ENCODE measurements at regions not wholly inside any gene's neighbourhood (a gene's known extent, or its start where the extent isn't known, plus 50 kb on each side); places are given as distances from the start of the nearest gene placed in this dataset.
"Not testable (repeated sequence)": the region's sequence is repeated elsewhere in the genome, so short reads cannot be mapped to it uniquely, and the experiment has no call there.

GRCh38 chr7:7011751-7012150, 170.6 kb upstream of the C1GALT1 start:
- H3K27ac Mint-ChIP-seq (ENCODE audit: unreplicated experiment); BruUV-seq (replicated peaks); intact Hi-C loops (cut with micrococcal nuclease; ENCODE audit: unreplicated experiment); DNase-seq; CTCF ChIA-PET; H3K4me1 Mint-ChIP-seq (ENCODE audit: low read depth, unreplicated experiment); H3K9me3 Mint-ChIP-seq (ENCODE audit: low read depth, unreplicated experiment); H3K36me3 Mint-ChIP-seq (ENCODE audit: insufficient read depth, unreplicated experiment); H3K4me3 Mint-ChIP-seq (ENCODE audit: low read depth, unreplicated experiment): not testable (repeated sequence)
- peaks cover 31% of the 10 kb centered on the region for H3K27me3 Mint-ChIP-seq (ENCODE audit: unreplicated experiment)

DNA sequence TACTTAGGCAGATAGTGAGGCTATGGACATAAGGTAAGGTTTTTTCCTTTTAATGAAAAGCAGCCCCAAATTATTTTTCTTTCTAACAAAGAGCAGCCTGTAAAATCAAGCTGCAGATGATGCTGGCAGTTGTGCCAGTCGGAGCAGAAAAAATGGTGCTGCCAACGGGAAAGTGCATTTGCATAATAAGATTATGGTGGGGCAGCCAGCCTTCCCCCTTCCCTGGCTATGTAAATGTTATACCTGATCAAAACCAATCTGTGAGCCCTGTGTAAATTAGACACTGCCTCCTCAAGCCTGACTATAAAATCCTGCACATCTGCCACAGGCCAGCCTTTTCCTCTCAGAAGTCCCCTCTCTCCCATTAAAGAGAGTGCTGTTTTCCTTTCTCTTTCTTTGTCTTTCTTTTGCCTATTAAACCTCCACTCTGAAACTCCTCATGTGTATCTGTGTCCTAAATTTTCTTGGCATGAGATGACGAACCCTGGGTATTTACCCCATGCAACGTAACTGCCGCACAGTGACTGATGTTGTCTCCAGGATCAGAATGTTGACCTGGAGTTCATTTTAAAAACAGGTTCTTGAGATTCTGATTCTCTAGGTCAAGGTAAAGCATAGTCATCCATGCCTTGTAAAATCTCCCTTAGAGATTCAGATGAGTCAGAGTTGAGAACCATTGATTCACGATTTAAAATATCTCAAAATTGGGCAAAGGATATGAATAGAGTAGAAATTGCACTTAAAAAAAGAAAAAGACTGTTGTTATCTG, 167.3 kb upstream of the C1GALT1 start:
- H3K27me3 Mint-ChIP-seq (ENCODE audit: unreplicated experiment), result peaks cover 31% of the 10 kb centered on the region
- peaks cover 4% of the 10 kb centered on the region for H3K9me3 Mint-ChIP-seq (ENCODE audit: low read depth, unreplicated experiment)
- H3K4me3 Mint-ChIP-seq (ENCODE audit: low read depth, unreplicated experiment), result no peak overlapping the region
- DNase-seq, result no peak
- intact Hi-C loops (cut with micrococcal nuclease; ENCODE audit: unreplicated experiment), result no loop called here
- no peaks in the 10 kb centered on the region for H3K36me3 Mint-ChIP-seq (ENCODE audit: insufficient read depth, unreplicated experiment)
- no peaks in the 10 kb centered on the region for H3K4me1 Mint-ChIP-seq (ENCODE audit: low read depth, unreplicated experiment)
- no TSS peak for BruUV-seq (replicated peaks)
- CTCF ChIA-PET, result no interaction called here
- no peak for TF ChIP-seq CTCF (IDR thresholded peaks at IDR 0.05; ENCODE audit: unreplicated experiment)
- H3K27ac Mint-ChIP-seq (ENCODE audit: unreplicated experiment), result no peak overlapping the region

DNA sequence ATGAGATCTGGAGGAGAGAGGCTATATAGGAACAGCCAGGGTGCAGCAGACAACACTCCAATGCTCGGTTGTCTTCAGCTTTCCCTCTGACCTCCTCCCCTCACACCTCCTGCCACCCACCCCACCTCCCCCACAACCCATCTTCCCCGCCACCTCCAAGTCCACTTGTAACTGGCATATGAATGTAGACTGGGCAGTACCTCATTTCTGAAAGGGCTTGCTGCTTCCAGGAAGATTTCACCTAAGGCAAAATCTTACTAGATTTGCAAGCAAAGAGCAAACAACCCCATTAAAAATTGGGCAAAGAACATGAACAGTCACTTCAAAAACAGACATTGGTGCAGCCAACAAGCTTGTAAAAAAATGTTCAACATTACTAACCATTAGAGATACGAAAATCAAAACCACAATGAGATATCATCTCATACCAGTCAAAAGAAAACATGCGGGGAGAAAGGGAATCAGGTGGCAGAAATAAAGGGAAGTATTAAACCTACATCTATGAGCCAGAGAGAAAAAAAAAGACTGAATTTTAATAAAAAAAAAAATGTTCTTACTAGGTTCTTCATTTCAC, 164.6 kb upstream of the C1GALT1 start:
- CTCF ChIA-PET, result interaction anchor here (0.6 to 1.1 kb wide), 2 partner anchors 39 to 85 kb away, joined by 3 to 5 read pairs; no protein-coding TSS in a partner anchor
- intact Hi-C loops (cut with micrococcal nuclease; ENCODE audit: unreplicated experiment), result no loop called here

DNA sequence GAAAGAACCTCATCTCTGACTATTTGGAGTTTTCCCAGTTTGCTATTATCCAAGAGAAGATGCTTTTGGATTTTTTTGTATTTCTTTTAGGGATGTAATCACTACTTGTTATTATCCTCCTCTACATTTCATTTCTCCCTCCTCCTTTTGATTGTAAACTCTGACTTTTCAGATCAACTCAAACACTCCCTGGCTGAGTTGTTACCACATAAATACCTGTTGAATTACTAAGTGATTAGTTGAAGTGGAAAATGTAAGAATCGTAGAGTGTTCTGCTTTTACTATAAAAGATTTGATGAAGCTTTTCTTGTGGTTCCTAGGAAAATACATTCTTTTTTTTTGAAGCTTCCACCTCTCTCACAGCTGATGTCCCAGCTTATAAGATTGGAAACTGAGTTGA, 164.1 kb upstream of the C1GALT1 start:
- intact Hi-C loops (cut with micrococcal nuclease; ENCODE audit: unreplicated experiment), result no loop called here
- no peaks in the 10 kb centered on the region for H3K4me1 Mint-ChIP-seq (ENCODE audit: low read depth, unreplicated experiment)
- H3K9me3 Mint-ChIP-seq (ENCODE audit: low read depth, unreplicated experiment), result no peaks in the 10 kb centered on the region
- DNase-seq, result no peak
- H3K27ac Mint-ChIP-seq (ENCODE audit: unreplicated experiment), result no peak overlapping the region
- no peak overlapping the region for H3K4me3 Mint-ChIP-seq (ENCODE audit: low read depth, unreplicated experiment)
- no peak for TF ChIP-seq CTCF (IDR thresholded peaks at IDR 0.05; ENCODE audit: unreplicated experiment)
- no peaks in the 10 kb centered on the region for H3K36me3 Mint-ChIP-seq (ENCODE audit: insufficient read depth, unreplicated experiment)
- peaks cover 17% of the 10 kb centered on the region for H3K27me3 Mint-ChIP-seq (ENCODE audit: unreplicated experiment)
- BruUV-seq (replicated peaks), result no TSS peak
- CTCF ChIA-PET, result interaction anchor here (0.6 to 1.1 kb wide), 2 partner anchors 39 to 85 kb away, joined by 3 to 5 read pairs; no protein-coding TSS in a partner anchor

More for the DNA sequence above, 164.6 kb upstream of the C1GALT1 start:
- Mint-ChIP-seq H3K4me3 (ENCODE audit: low read depth, unreplicated experiment) (no peak overlapping the region), H3K4me1 (ENCODE audit: low read depth, unreplicated experiment) (no peaks in the 10 kb centered on the region), H3K9me3 (ENCODE audit: low read depth, unreplicated experiment) (no peaks in the 10 kb centered on the region), H3K27me3 (ENCODE audit: unreplicated experiment) (peaks cover 22% of the 10 kb centered on the region), H3K27ac (ENCODE audit: unreplicated experiment) (no peak overlapping the region), H3K36me3 (ENCODE audit: insufficient read depth, unreplicated experiment) (no peaks in the 10 kb centered on the region)
- DNase-seq, result no peak
- BruUV-seq (replicated peaks), result no TSS peak
- TF ChIP-seq CTCF (IDR thresholded peaks at IDR 0.05; ENCODE audit: unreplicated experiment), result no peak

GRCh38 chr7:7032221-7032620, 150.1 kb upstream of the C1GALT1 start:
- CTCF ChIA-PET, result no interaction called here
- intact Hi-C loops (cut with micrococcal nuclease; ENCODE audit: unreplicated experiment), result no loop called here
- Mint-ChIP-seq H3K4me1 (ENCODE audit: low read depth, unreplicated experiment) (no peaks in the 10 kb centered on the region), H3K9me3 (ENCODE audit: low read depth, unreplicated experiment) (no peaks in the 10 kb centered on the region), H3K4me3 (ENCODE audit: low read depth, unreplicated experiment) (no peak overlapping the region), H3K27ac (ENCODE audit: unreplicated experiment) (no peak overlapping the region), H3K36me3 (ENCODE audit: insufficient read depth, unreplicated experiment) (no peaks in the 10 kb centered on the region), H3K27me3 (ENCODE audit: unreplicated experiment) (no peaks in the 10 kb centered on the region)
- no TSS peak for BruUV-seq (replicated peaks)
- DNase-seq, result no peak
- no peak for TF ChIP-seq CTCF (IDR thresholded peaks at IDR 0.05; ENCODE audit: unreplicated experiment)

All from Calu3 (cell line).